Fibroblast of peridontal ligament (primary cell): ENCODE measurements at regions not wholly inside any gene's neighbourhood (a gene's known extent, or its start where the extent isn't known, plus 50 kb on each side); places are given as distances from the start of the nearest gene placed in this dataset.
A peak's percentile ranks its signal among the peaks of the same experiment; 100 is the strongest.

Source experiments
- DNase-seq: peaks from one replicate; pipeline ENCODE4 v3.0.0-alpha.2; 2010; ENCODE audit errors: extremely low read depth

GRCh38 chr13:89584058-89584620 is 1763.3 kb upstream of the MIR17HG start:
- peak; percentile 16 for DNase-seq

- no peak for DNase-seq
Measured at GRCh38 chr13:89602655-89603054, 1744.8 kb upstream of the MIR17HG start.

- no peak for DNase-seq
Measured at GRCh38 chr13:89603187-89603586, 1744.3 kb upstream of the MIR17HG start.

DNA sequence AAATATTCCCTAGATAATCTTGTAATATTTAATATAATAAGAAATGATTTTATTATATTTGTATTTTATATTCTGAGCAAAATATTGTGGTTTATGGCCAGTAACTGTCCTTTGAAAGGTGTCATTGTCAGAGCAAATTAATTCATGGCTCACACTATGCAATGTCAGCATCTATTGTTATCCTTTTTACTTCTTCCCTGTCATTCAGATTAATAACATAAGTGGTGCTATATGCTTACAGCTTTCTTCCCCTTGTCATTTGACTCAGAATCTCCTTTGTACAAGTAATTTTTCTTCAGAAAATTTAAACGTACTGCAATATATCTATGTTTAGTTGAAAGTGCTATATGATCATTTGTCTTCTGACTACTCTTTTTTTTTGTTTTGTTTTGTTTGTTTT is 1738.2 kb upstream of the MIR17HG start:
- no peak for DNase-seq

GRCh38 chr13:89610331-89610730 is 1737.2 kb upstream of the MIR17HG start:
- no peak for DNase-seq

DNA sequence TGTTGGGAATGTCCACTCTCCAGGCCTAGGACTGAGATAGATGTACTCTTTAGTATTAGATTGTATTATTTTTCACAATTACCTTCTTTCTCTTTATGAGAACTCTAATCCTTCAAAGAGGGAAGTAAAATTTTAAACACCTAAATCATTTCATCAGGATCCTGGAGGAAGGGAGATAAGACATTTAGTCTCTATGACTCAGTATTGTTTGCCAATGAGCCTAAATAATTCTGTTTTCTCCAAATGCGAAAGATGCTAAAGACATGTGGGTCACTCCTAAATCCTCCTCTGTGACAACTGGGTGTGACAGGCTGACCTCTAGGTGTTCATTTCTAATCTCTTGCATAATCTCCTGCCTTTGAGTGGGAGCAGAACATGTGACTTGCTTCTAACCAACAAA is 1736.6 kb upstream of the MIR17HG start:
- DNase-seq = no peak

DNA sequence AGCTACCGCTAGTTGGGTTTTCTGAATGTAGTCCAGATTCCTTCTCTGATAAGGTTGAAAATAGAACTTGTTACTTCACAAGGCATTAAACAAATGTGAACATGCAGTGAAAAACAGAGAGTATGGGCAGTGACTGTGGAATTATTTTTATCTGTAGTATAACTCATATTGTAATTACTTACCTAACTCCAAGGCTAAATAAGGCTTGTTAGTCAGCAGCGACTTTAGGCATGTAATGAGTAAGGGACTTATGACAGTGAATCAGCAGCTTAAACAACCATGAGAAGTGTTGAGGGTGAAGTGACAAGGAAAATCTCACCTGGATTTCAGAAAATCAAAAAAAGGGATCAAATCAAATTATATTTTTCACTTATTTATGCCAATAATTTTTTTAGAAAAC is 1719.5 kb upstream of the MIR17HG start:
- DNase-seq = no peak

DNA sequence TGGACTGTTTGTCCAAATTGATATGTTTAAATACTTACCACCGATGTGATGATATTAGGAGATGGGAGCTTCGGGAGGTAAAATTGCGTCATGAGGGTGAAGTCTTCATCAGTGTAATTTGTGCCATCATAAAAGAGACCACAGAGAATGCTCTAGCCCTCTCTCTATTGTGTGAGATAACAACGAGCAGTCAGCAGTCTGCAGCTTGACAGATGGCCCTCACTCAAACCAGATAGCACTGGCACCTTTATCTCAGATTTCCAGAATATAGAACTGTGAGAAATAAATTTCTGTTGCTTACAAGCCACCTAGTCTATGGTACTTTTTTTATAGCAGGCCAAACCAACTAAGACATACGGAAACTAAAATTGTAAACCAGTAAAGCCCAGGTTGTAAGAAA is 1718.9 kb upstream of the MIR17HG start:
- DNase-seq = no peak

DNA sequence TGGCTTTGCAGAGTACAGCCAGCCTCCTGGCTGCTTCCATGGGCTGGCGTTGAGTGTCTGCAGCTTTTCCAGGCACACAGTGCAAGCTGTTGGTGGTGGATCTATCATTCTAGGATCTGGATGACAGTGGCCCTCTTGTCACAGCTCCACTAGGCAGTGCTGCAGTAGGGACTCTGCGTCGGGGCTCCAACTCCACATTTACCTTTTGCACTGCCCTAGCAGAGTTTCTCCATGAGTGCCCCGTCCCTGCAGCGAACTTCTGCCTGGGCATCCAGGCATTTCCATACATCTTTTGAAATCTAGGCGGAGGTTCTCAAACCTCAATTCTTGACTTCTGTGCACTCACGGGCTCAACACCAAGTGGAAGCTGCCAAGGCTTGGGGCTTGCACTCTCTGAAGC is 1697.3 kb upstream of the MIR17HG start:
- no peak for DNase-seq

GRCh38 chr13:89660752-89661151 is 1686.7 kb upstream of the MIR17HG start:
- DNase-seq = no peak

GRCh38 chr13:89673789-89674311 is 1673.6 kb upstream of the MIR17HG start:
- no peak for DNase-seq

DNA sequence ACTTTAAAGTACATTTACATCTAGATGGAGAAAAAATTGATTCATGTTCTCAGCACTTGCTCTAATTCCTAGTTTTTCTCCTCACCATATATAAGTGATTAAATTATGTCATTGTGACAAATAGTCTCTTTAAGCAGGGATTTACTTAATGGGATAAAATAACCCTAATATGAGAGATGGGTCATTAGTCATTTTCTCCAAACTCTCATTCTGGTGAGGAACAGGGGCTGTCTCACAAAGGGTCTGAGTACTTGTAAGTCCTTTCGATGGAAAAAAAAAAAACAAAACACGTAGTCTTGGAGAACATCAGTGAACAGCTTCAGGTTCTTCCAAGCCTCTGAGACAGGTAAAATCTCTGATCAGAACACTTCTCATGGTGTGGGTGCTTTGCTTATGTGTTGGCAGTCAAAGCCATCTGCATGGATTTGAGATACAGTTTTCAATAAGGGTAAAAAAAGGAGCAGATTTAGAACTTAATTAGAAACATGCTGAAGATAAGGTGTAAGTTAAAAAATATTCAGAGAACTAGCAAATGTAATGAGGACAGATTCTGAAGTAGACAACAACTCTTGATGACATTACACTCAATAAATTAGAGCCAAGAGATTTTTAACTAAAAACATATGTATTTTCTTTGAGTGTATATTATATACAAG is 1668.9 kb upstream of the MIR17HG start:
- DNase-seq = no peak

DNA sequence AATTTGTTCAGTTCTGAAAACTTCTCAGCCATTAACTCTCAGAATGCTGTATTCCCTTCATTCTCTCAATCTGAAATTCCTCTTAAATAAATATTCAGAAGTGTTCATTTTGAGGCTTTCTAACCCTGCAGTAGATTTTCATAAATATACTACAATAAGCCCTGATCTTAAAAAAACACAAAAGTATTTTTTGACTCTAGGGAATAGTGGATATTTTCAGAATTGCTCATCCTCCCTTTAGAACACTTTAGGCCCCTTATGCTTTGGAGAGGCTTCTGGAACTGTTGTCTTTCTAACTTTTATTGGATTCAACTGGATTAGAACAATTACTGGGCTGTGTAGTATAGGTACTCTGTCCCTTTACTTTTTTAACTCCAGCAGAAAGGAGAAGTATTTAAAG is 1662.6 kb upstream of the MIR17HG start:
- DNase-seq = peak; percentile 0

DNA sequence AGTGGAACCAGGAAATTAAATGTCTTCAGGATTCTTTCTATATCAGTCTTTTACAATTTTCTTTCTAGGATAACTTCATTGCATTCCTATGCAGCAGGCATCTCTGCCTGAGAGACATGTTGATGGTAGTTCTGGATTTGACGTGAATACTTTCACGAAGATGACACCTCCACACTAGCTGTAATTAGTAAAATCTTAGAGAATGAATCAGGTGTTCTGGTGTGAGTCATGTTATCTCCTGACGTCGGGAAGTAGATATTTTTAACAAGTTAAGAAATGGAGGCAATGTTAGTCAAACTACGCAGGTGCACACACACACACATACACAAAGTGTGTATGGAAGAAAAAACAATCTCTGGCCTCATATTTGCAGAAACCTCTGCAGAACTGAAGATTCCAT is 1661.3 kb upstream of the MIR17HG start:
- DNase-seq = no peak

DNA sequence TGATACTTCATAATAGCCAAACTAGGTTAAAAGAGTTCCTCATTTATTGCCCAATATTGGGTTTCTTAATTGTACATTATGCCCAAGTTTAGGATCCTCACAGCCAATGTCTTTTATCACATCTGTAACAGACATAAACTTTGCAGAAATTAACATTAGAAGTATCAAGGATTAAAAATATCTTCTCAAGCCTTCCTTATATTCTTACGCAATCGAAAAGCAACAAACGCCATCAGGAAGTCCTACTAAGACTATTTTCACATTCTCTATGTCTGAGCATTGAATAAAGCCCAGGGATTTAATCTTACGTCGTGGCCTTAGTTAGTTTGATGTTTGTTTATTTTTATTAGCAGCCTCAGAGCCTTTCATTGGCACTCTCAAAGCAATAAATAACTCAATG is 1660.4 kb upstream of the MIR17HG start:
- DNase-seq = no peak

DNA sequence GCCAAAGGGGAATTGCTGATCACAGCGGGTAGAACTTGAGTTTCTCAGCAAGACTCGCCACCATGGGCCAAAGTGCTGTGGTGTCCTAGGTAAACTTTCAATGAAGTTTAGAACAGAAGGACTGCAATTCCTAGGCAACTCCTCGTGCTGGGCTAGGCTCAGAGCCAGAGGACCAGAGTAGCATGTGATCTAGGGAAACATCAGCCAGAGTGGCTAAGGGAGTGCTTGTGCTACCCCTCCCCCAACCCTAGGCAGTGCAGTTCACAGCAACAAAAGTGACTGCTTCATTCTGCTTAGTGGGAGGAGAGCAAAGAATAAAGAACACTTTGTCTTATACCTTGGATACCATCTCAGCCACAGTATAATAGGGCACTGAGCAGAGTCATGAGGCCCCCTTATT is 1658.6 kb upstream of the MIR17HG start:
- no peak for DNase-seq

DNA sequence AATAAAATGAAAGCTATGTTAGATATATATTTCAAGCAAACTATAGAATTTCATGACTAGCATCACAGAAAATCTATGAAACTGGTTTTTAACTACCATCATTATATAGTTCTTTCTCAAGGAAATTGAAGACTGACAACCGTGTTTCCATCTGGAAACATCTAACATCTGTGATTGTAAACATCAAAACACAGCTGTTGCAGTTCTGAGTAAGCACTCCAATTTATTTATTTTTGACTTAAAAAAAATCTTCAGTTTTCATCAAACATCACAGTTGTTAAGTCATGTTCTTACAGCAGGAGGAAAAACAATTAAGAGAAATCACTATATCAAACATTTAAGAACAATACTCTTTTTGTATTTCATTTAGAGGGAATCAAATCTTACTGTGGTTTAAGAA is 1653.0 kb upstream of the MIR17HG start:
- no peak for DNase-seq

- DNase-seq = peak; percentile 22
Measured at GRCh38 chr13:89695343-89696257, 1651.9 kb upstream of the MIR17HG start.

DNA sequence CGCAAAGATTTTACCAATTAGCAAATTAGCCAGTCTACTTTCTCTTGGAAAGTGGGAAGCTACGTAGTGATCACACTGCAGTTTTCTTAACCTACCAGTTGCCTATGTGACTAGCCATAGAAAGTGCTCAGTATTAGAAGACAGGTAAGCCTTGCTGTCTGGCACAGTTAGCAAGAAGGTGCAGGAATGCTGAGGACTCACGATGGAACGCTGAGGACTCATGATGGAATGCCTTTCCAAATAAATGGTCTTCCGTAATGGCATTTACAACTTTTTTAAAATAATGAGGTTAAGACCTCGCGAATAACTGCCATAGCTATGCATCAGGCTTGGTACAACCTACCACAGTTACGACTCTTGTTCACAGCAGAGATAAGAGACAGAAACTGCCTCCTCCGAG is 1645.6 kb upstream of the MIR17HG start:
- DNase-seq = no peak

GRCh38 chr13:89704040-89704439 is 1643.4 kb upstream of the MIR17HG start:
- no peak for DNase-seq

DNA sequence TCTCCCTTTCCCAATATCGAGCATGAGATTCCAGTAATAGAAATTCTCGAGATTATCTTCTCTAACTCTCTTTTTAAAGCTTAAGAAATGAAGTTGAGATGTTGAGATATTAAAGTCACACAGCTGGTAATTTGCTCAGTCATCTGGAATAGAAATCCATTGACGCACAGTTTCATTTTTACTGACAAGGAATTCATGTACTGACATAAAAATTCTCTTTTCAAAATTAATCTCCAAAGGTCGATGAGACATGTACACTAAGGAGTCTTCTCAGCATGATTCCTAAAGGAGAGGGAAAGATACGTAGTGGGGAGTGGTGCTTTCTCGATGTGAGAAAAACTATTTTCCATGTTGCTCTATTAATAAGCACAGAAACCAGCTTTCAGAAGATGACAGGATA is 1639.5 kb upstream of the MIR17HG start:
- DNase-seq = no peak

GRCh38 chr13:89721216-89721615 is 1626.3 kb upstream of the MIR17HG start:
- no peak for DNase-seq
